ENCODE measurements at regions not wholly inside any gene's neighbourhood (a gene's known extent, or its start where the extent isn't known, plus 50 kb on each side); places are given as distances from the start of the nearest gene placed in this dataset.

- DNase-seq (ENCODE audit: low spot score) (no peak), ATAC-seq (ENCODE audit: low FRiP score) (no peak)
- no peak for TF ChIP-seq CTCF (IDR thresholded peaks at IDR 0.05)
These were observed 144.6 kb downstream of the SMC2 start for GRCh38 chr9:104238668-104239067.

- TF ChIP-seq CTCF (IDR thresholded peaks at IDR 0.05), result no peak
- no peak for DNase-seq (ENCODE audit: low spot score)
- ATAC-seq (ENCODE audit: low FRiP score), result no peak
These were observed 146.8 kb downstream of the SMC2 start for GRCh38 chr9:104240890-104241289.

GRCh38 chr9:104245925-104246324 lies 151.8 kb downstream of the SMC2 start:
- no peak for DNase-seq (ENCODE audit: low spot score)
- no peak for ATAC-seq (ENCODE audit: low FRiP score)
- TF ChIP-seq CTCF (IDR thresholded peaks at IDR 0.05), result no peak

GRCh38 chr9:104247899-104248460 lies 153.9 kb downstream of the SMC2 start:
- no peak for TF ChIP-seq CTCF (IDR thresholded peaks at IDR 0.05)
- ATAC-seq (ENCODE audit: low FRiP score) (no peak), DNase-seq (ENCODE audit: low spot score) (no peak)

GRCh38 chr9:104256031-104256695 lies 162.1 kb downstream of the SMC2 start:
- DNase-seq (ENCODE audit: low spot score), result no peak
- TF ChIP-seq CTCF (IDR thresholded peaks at IDR 0.05), result no peak
- ATAC-seq (ENCODE audit: low FRiP score), result no peak

GRCh38 chr9:104256696-104257062 lies 162.6 kb downstream of the SMC2 start:
- DNase-seq (ENCODE audit: low spot score) (no peak), ATAC-seq (ENCODE audit: low FRiP score) (no peak)
- TF ChIP-seq CTCF (IDR thresholded peaks at IDR 0.05), result no peak

- TF ChIP-seq CTCF (IDR thresholded peaks at IDR 0.05), result no peak
- no peak for ATAC-seq (ENCODE audit: low FRiP score)
- no peak for DNase-seq (ENCODE audit: low spot score)
These were observed 164.3 kb downstream of the SMC2 start for GRCh38 chr9:104258296-104259011.

Data from omental fat pad (tissue), 3 donors.